ENCODE measurements at regions not wholly inside any gene's neighbourhood (a gene's known extent, or its start where the extent isn't known, plus 50 kb on each side); places are given as distances from the start of the nearest gene placed in this dataset.
"Not testable (repeated sequence)": the region's sequence is repeated elsewhere in the genome, so short reads cannot be mapped to it uniquely, and the experiment has no call there.

GRCh38 chr13:43964698-43965458, 85.2 kb downstream of the LACC1 start (continued):
- TF ChIP-seq ETS1 (IDR thresholded peaks at IDR 0.05): no peak
- no peak for TF ChIP-seq EZH2phosphoT487 (IDR thresholded peaks at IDR 0.05; ENCODE audit: unreplicated experiment)
- TF ChIP-seq POLR2AphosphoS5 (IDR thresholded peaks at IDR 0.05; ENCODE audit: low read depth): no peak
- TF ChIP-seq STAT1 (IDR thresholded peaks at IDR 0.05; ENCODE audit: unreplicated experiment): no peak
- no peak for TF ChIP-seq JUNB (IDR thresholded peaks at IDR 0.05; ENCODE audit: unreplicated experiment)
- no peak for TF ChIP-seq ZNF331 (CRISPR knock-in tag; IDR thresholded peaks at IDR 0.05; ENCODE audit: low read depth)
- TF ChIP-seq REST (IDR thresholded peaks at IDR 0.05; ENCODE audit: unreplicated experiment): no peak

- peaks cover 8% of the 10 kb centered on the region for H3K4me1 Mint-ChIP-seq
- no peak overlapping the region for H3K4me2 ChIP-seq
- no peaks in the 10 kb centered on the region for H3K4me1 ChIP-seq (ENCODE audit: insufficient read depth)
- H3K27me3 ChIP-seq (ENCODE audit: insufficient read depth): no peaks in the 10 kb centered on the region
- H3K27ac ChIP-seq (ENCODE audit: low read depth): no peak overlapping the region
- no peak for DNase-seq (ENCODE audit: low spot score)
- no peak overlapping the region for H2AFZ ChIP-seq
- peaks cover 3% of the 10 kb centered on the region for H3K27me3 Mint-ChIP-seq (ENCODE audit: insufficient read depth, low read depth, poor library complexity)
- no peak overlapping the region for H3K4me3 Mint-ChIP-seq
- H3K4me3 ChIP-seq: no peak overlapping the region
- peaks cover 10% of the 10 kb centered on the region; the same call in 2 of the 3 replicates for H3K36me3 Mint-ChIP-seq (ENCODE audit: low read depth)
- H3K9me2 ChIP-seq (ENCODE audit: insufficient read depth): peaks cover 7% of the 10 kb centered on the region; the same call in 1 of the 2 replicates
- H3F3A ChIP-seq (replicated peaks; ENCODE audit: low read depth): no peaks in the 10 kb centered on the region
- ATAC-seq: no peak
- no peaks in the 10 kb centered on the region for H3K36me3 ChIP-seq (ENCODE audit: insufficient read depth)
- H3K9me3 Mint-ChIP-seq: peaks cover 15% of the 10 kb centered on the region
- H3K27ac Mint-ChIP-seq: no peak overlapping the region
- no peaks in the 10 kb centered on the region for H3K79me2 ChIP-seq (replicated peaks; ENCODE audit: insufficient read depth)
- H4K20me1 ChIP-seq (replicated peaks; ENCODE audit: insufficient read depth): no peaks in the 10 kb centered on the region
- TF ChIP-seq POLR2AphosphoS5 (IDR thresholded peaks at IDR 0.05; ENCODE audit: low read depth) (no peak), ETS1 (IDR thresholded peaks at IDR 0.05) (no peak), CREB1 (CRISPR knock-in tag; IDR thresholded peaks at IDR 0.05; ENCODE audit: low read depth) (no peak), STAT1 (IDR thresholded peaks at IDR 0.05; ENCODE audit: unreplicated experiment) (no peak), REST (IDR thresholded peaks at IDR 0.05; ENCODE audit: unreplicated experiment) (no peak), CTCF (conservative IDR thresholded peaks at IDR 0.05; ENCODE audit: low read depth in 2 of 2) (no peak)
Measured at GRCh38 chr13:43965459-43965845, 85.7 kb downstream of the LACC1 start.

- H3K4me1 ChIP-seq (ENCODE audit: insufficient read depth); DNase-seq (ENCODE audit: low spot score); H3K4me3 ChIP-seq; H3F3A ChIP-seq (replicated peaks; ENCODE audit: low read depth); H3K27me3 Mint-ChIP-seq (ENCODE audit: insufficient read depth, low read depth, poor library complexity); H3K79me2 ChIP-seq (replicated peaks; ENCODE audit: insufficient read depth); H3K36me3 ChIP-seq (ENCODE audit: insufficient read depth); H3K4me2 ChIP-seq; H3K4me1 Mint-ChIP-seq; H2AFZ ChIP-seq; H3K4me3 Mint-ChIP-seq; H3K27ac Mint-ChIP-seq; H3K9me2 ChIP-seq (ENCODE audit: insufficient read depth); ATAC-seq; H4K20me1 ChIP-seq (replicated peaks; ENCODE audit: insufficient read depth); H3K27ac ChIP-seq (ENCODE audit: low read depth); H3K27me3 ChIP-seq (ENCODE audit: insufficient read depth): not testable (repeated sequence)
- Mint-ChIP-seq H3K9me3 (peaks cover 23% of the 10 kb centered on the region), H3K36me3 (ENCODE audit: low read depth) (peaks cover 10% of the 10 kb centered on the region; the same call in 2 of the 3 replicates)
Measured at GRCh38 chr13:43968251-43968942, 88.7 kb downstream of the LACC1 start.
